Spleen (tissue), 11 donors: ENCODE measurements at regions not wholly inside any gene's neighbourhood (a gene's known extent, or its start where the extent isn't known, plus 50 kb on each side); places are given as distances from the start of the nearest gene placed in this dataset.
"Not testable (repeated sequence)": the region's sequence is repeated elsewhere in the genome, so short reads cannot be mapped to it uniquely, and the experiment has no call there.

Source experiments
- DNase-seq: peaks from one replicate; pipeline ENCODE4 v3.0.0-alpha.2; 2020
- H3K27ac ChIP-seq, 8 donors: fragments of 200-600 bp; sonication (generic) in 7 of 8; 1 replicate in 4 of 8; 2 replicates in 4 of 8; pipeline versions ENCODE4 v1.5.0 to v1.8.0; 2016 to 2021; ENCODE audit warnings: inconsistent platforms in 4 of 8, mild to moderate bottlenecking in 4 of 8, moderate library complexity in 1 of 8
- H3K27me3 ChIP-seq, 7 donors: fragments of 200-600 bp; sonication (generic) in 6 of 7; replicated peaks in 1 of 7; 1 replicate in 4 of 7; 2 replicates in 3 of 7; pipeline versions ENCODE4 v1.5.0 to v1.8.0; 2016 to 2021; ENCODE audit warnings: inconsistent platforms in 3 of 7, mild to moderate bottlenecking in 1 of 7
- H3K36me3 ChIP-seq, 6 donors: fragments of 200-600 bp; sonication (generic) in 5 of 6; 1 replicate in 4 of 6; 2 replicates in 2 of 6; pipeline versions ENCODE4 v1.5.0 to v1.8.0; 2016 to 2021; ENCODE audit warnings: inconsistent platforms in 2 of 6
- H3K4me1 ChIP-seq, 6 donors: fragments of 200-600 bp; sonication (generic) in 5 of 6; 1 replicate in 3 of 6; 2 replicates in 3 of 6; pipeline versions ENCODE4 v1.5.0 to v1.8.0; 2016 to 2021; ENCODE audit warnings: inconsistent platforms in 3 of 6
- H3K4me3 ChIP-seq, 8 donors: fragments of 200-600 bp; sonication (generic) in 7 of 8; 1 replicate in 4 of 8; 2 replicates in 4 of 8; pipeline versions ENCODE4 v1.5.0 to v1.8.0; 2016 to 2021; ENCODE audit warnings: inconsistent platforms in 4 of 8, mild to moderate bottlenecking in 4 of 8, moderate library complexity in 2 of 8
- H3K9me3 ChIP-seq, 8 donors: fragments of 200-600 bp; sonication (generic) in 7 of 8; 1 replicate in 4 of 8; 2 replicates in 4 of 8; pipeline versions ENCODE4 v1.5.0 to v1.8.0; 2016 to 2021; ENCODE audit warnings: inconsistent platforms in 4 of 8
- POLR2A ChIP-seq, 3 donors: fragments of 450-650 bp; IDR thresholded peaks; one replicate each; pipeline ENCODE4 v1.5.1; 2017; ENCODE audit warnings: antibody characterized with exemption in 3 of 3, mild to moderate bottlenecking in 1 of 3
- POLR2AphosphoS5 ChIP-seq, 3 donors: sonication (generic); formaldehyde crosslinking; IDR thresholded peaks; one replicate each; pipeline ENCODE4 v1.5.1; 2017; ENCODE audit warnings: antibody characterized with exemption in 3 of 3
- WGBS, 5 donors: extraction: QIAGEN DNeasy Blood & Tissue Kit in 3 of 5; methylation state at CpG; one replicate each; pipeline versions ENCODE4 v1.1.5 to v1.1.7; 2013 to 2018; 5-methylcytosine and 5-hydroxymethylcytosine counted together
- intact Hi-C: fragments of 100-400 bp; cut with DNase I; formaldehyde crosslinking; loops from one replicate; pipeline ENCODE4 v1.15.0; 2023; ENCODE audit warnings: low total_unique reads
- TF ChIP-seq, protein P1 (sequence below), 11 experiments: fragments of 200-600 bp in 7 of 11; fragments of 450-650 bp in 4 of 11; sonication (generic) in 4 of 11; IDR thresholded peaks in 8 of 11; conservative IDR thresholded peaks in 3 of 11; 1 replicate in 7 of 11; 2 replicates in 4 of 11; pipeline versions ENCODE4 v1.4.0 to v1.8.0; 2016 to 2021; ENCODE audit warnings: antibody characterized with exemption in 11 of 11, inconsistent platforms in 4 of 11, mild to moderate bottlenecking in 1 of 11
- donor health status: healthy with polysubstance abuse.
- donor health status: DM: no; HTN: no; CAD: no; lungs with moderate emphysema.
- donor health status: DM: no; HTN: no; CAD: no.
- donor health status: Bipolar disorder and iron deficiency.
- donor health status: healthy.
- donor health status: DM: no; HTN: no; CAD: no.
- donor health status: DM: yes; HTN: yes; CAD: no.

DNA sequence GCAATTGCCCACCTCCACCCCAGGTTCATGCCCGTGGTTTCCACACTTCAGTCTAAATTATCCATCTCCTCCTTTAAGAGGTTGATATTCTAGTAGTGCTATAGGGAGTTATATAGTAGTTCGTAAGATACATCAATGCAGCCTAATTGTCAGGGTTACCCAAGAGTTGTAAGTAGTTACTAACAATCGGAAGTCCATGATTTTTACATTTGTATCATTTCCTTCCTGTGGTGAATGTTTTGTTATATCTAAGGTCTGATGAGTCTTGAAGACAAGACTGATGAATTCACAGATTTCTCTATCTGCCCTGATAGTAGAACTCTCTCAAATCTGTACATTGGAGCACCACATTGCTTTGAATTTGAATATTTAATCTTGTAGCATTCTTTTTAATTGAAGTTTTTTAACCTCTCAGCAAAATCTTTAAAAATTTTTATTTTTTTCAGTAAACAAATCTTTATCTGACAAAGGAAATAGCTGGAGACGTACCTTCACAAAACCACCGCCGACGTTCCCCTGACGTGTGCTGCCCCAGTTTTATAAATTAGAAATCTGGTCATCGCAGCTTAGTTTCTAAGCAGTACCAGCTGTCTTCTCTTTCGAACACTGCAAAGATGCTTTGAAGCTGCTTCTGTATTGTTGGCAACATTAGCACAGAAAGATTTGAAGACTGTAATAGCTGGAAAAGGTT lies 264.5 kb downstream of the SOCS6 start:
- peaks cover 0 to 4% (median 0%) of the 10 kb centered on the region in 8 donors for H3K9me3 ChIP-seq
- H3K4me3 ChIP-seq: no peak overlapping the region
- WGBS, 5 donors: 75 to 89% (median 80%) methylated on average over 10 of the region's 10 CpGs
- H3K36me3 ChIP-seq: no peaks in the 10 kb centered on the region
- intact Hi-C loops: no loop called here
- TF ChIP-seq POLR2AphosphoS5 (IDR thresholded peaks at IDR 0.05) (no peak), POLR2A (IDR thresholded peaks at IDR 0.05) (no peak)
- TF ChIP-seq, protein P1, sequence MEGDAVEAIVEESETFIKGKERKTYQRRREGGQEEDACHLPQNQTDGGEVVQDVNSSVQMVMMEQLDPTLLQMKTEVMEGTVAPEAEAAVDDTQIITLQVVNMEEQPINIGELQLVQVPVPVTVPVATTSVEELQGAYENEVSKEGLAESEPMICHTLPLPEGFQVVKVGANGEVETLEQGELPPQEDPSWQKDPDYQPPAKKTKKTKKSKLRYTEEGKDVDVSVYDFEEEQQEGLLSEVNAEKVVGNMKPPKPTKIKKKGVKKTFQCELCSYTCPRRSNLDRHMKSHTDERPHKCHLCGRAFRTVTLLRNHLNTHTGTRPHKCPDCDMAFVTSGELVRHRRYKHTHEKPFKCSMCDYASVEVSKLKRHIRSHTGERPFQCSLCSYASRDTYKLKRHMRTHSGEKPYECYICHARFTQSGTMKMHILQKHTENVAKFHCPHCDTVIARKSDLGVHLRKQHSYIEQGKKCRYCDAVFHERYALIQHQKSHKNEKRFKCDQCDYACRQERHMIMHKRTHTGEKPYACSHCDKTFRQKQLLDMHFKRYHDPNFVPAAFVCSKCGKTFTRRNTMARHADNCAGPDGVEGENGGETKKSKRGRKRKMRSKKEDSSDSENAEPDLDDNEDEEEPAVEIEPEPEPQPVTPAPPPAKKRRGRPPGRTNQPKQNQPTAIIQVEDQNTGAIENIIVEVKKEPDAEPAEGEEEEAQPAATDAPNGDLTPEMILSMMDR (IDR thresholded peaks at IDR 0.05 in 8 of 11, conservative IDR thresholded peaks at IDR 0.05 in 3 of 11): no peak
- no peaks in the 10 kb centered on the region for H3K27me3 ChIP-seq
- H3K4me1 ChIP-seq: no peaks in the 10 kb centered on the region
- DNase-seq: no peak
- no peak overlapping the region for H3K27ac ChIP-seq

DNA sequence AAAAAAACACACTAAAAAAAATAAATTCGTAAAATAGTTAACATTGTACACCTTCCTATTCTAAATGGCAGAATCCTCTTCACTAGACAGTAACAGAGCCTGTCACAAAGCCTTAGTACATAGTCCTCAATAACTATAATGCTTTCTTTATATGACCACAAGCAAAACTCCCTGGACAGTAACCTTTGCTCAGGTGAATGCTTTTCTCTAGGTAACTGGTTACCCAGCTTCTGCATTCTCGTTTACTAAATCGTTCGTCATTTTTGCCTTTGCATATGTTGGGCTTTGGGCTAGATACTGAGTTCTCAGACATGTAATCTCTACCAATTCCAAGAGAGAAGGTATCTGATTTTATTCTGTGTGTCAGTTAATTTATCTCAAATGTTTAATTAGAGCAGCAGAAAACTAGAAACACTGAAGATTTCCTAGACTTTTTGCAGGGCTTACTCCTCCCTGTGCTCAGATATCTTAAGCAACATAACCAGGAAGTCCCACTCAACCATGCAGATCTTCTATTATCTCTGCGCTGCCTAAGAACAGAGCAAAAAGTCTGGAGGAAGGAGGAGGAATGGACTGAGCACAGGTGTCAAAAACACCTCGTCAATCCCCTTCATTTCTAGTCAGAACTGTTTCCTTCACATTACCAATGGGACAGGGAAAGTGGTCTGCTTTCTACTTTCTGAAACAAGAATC lies 247.7 kb downstream of the SOCS6 start:
- WGBS, 5 donors: 78 to 88% (median 83%) methylated on average over 6 of the region's 6 CpGs
- no peak for DNase-seq
- no peak overlapping the region for H3K27ac ChIP-seq
- H3K4me1 ChIP-seq: no peaks in the 10 kb centered on the region
- no peaks in the 10 kb centered on the region for H3K36me3 ChIP-seq
- TF ChIP-seq, protein P1 (IDR thresholded peaks at IDR 0.05 in 8 of 11, conservative IDR thresholded peaks at IDR 0.05 in 3 of 11): no peak
- TF ChIP-seq POLR2AphosphoS5 (IDR thresholded peaks at IDR 0.05): no peak
- no peak for TF ChIP-seq POLR2A (IDR thresholded peaks at IDR 0.05)
- intact Hi-C loops: no loop called here
- H3K4me3 ChIP-seq: no peak overlapping the region
- H3K9me3 ChIP-seq: peaks cover 0 to 8% (median 2%) of the 10 kb centered on the region in 8 donors
- H3K27me3 ChIP-seq: no peaks in the 10 kb centered on the region

DNA sequence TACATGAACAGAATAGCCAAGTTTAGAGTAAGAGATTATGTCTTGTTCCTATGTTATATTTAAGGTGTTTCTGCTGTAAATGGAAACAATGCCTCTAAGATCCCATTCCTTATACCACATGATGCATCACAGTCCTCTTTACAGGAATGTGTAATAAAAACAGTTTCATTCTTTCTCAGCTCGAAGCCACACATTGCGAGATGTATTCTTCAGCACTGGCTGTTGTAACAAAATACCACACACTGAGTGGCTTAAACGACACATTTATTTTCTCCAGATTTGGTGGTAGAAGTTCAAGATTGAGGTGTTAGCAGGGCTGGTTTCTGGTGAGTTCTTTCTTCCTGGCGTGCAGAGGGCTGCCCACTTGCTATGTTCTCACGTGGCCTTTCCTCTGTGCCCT lies 246.2 kb downstream of the SOCS6 start:
- H3K4me3 ChIP-seq: no peak overlapping the region
- TF ChIP-seq POLR2A (IDR thresholded peaks at IDR 0.05) (no peak), POLR2AphosphoS5 (IDR thresholded peaks at IDR 0.05) (no peak)
- TF ChIP-seq, protein P1 (IDR thresholded peaks at IDR 0.05 in 8 of 11, conservative IDR thresholded peaks at IDR 0.05 in 3 of 11): no peak
- no peak for DNase-seq
- intact Hi-C loops: no loop called here
- WGBS, 5 donors: 74 to 92% (median 77%) methylated on average over 5 of the region's 5 CpGs
- H3K9me3 ChIP-seq: peaks cover 0 to 10% (median 4%) of the 10 kb centered on the region in 8 donors
- H3K27me3 ChIP-seq: no peaks in the 10 kb centered on the region
- H3K36me3 ChIP-seq: no peaks in the 10 kb centered on the region
- no peaks in the 10 kb centered on the region for H3K4me1 ChIP-seq
- no peak overlapping the region for H3K27ac ChIP-seq

DNA sequence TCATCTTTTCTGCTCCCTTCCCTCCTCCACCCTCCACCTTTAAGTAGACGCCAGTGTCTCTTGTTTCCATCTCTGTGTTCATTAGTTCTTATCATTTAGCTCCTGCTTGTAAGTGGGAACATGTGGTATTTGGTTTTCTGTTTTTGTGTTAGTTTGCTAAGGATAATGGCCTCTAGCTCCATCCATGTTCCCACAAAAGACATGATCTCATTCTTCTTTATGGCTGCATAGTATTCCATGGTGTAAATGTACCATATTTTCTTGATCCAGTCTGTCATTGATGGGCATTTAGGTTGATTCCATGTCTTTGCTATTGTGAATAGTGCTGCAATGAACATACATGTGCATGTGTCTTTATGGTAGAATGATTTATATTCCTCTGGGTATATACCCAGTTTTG lies 236.5 kb downstream of the SOCS6 start:
- H3K27me3 ChIP-seq, DNase-seq, H3K36me3 ChIP-seq, H3K27ac ChIP-seq, intact Hi-C loops, H3K9me3 ChIP-seq, H3K4me1 ChIP-seq, H3K4me3 ChIP-seq: not testable (repeated sequence)
- WGBS, 5 donors: 85 to 97% (median 95%) methylated on average over 1 of the region's 1 CpG
